ENCODE measurements at regions not wholly inside any gene's neighbourhood (a gene's known extent, or its start where the extent isn't known, plus 50 kb on each side); places are given as distances from the start of the nearest gene placed in this dataset.
"Not testable (repeated sequence)": the region's sequence is repeated elsewhere in the genome, so short reads cannot be mapped to it uniquely, and the experiment has no call there.

- Mint-ChIP-seq H3K4me1 (no peaks in the 10 kb centered on the region), H3K27me3 (ENCODE audit: insufficient read depth) (peaks cover 55% of the 10 kb centered on the region), H3K27ac (no peak overlapping the region), H3K36me3 (ENCODE audit: low read depth) (no peaks in the 10 kb centered on the region), H3K9me3 (peaks cover 40% of the 10 kb centered on the region), H3K4me3 (no peak overlapping the region)
- Histone ChIP-seq H3K36me3 (ENCODE audit: control insufficient read depth, insufficient read depth, low read length) (no peaks in the 10 kb centered on the region), H3K9ac (ENCODE audit: extremely low read depth, low read length, poor library complexity, severe bottlenecking) (no peak overlapping the region), H3K27ac (ENCODE audit: low read depth, low read length) (no peak overlapping the region), H3K27me3 (ENCODE audit: control insufficient read depth, insufficient read depth, low read length, poor library complexity, severe bottlenecking) (peaks cover 22% of the 10 kb centered on the region), H3K4me3 (ENCODE audit: low read length) (no peak overlapping the region), H3K9me3 (ENCODE audit: control insufficient read depth, low read length) (peaks cover 25% of the 10 kb centered on the region), H3K4me1 (ENCODE audit: control insufficient read depth, insufficient read depth, low read length) (no peaks in the 10 kb centered on the region)
- no peak for TF ChIP-seq CTCF (conservative IDR thresholded peaks at IDR 0.05)
- WGBS, 2 experiments (ENCODE audit: insufficient coverage in 1 of 2, insufficient read length in 1 of 2), result 81 to 89% methylated on average over 6 to 7 of the region's 7 CpGs
- no peak for DNase-seq
These were observed 193.1 kb downstream of the FOXD4L6 start for GRCh38 chr9:40935336-40935735.

GRCh38 chr9:40934480-40934879, 194.0 kb downstream of the FOXD4L6 start:
- peaks cover 33% of the 10 kb centered on the region for H3K9me3 ChIP-seq (ENCODE audit: control insufficient read depth, low read length)
- H3K27ac ChIP-seq (ENCODE audit: low read depth, low read length); H3K27ac Mint-ChIP-seq; H3K4me1 ChIP-seq (ENCODE audit: control insufficient read depth, insufficient read depth, low read length); H3K36me3 ChIP-seq (ENCODE audit: control insufficient read depth, insufficient read depth, low read length); H3K4me3 Mint-ChIP-seq; H3K36me3 Mint-ChIP-seq (ENCODE audit: low read depth); H3K4me3 ChIP-seq (ENCODE audit: low read length); DNase-seq; H3K9ac ChIP-seq (ENCODE audit: extremely low read depth, low read length, poor library complexity, severe bottlenecking); H3K4me1 Mint-ChIP-seq: not testable (repeated sequence)
- H3K27me3 ChIP-seq (ENCODE audit: control insufficient read depth, insufficient read depth, low read length, poor library complexity, severe bottlenecking), result peaks cover 22% of the 10 kb centered on the region
- H3K9me3 Mint-ChIP-seq, result peaks cover 49% of the 10 kb centered on the region
- WGBS, 2 experiments (ENCODE audit: insufficient coverage in 1 of 2, insufficient read length in 1 of 2), result 84 to 98% methylated on average over 3 of the region's 3 CpGs
- H3K27me3 Mint-ChIP-seq (ENCODE audit: insufficient read depth), result peaks cover 56% of the 10 kb centered on the region

- H3K4me3 Mint-ChIP-seq; H3K4me1 Mint-ChIP-seq; H3K27ac ChIP-seq (ENCODE audit: low read depth, low read length); H3K36me3 ChIP-seq (ENCODE audit: control insufficient read depth, insufficient read depth, low read length); H3K4me1 ChIP-seq (ENCODE audit: control insufficient read depth, insufficient read depth, low read length); H3K9ac ChIP-seq (ENCODE audit: extremely low read depth, low read length, poor library complexity, severe bottlenecking); DNase-seq; H3K4me3 ChIP-seq (ENCODE audit: low read length); H3K36me3 Mint-ChIP-seq (ENCODE audit: low read depth); H3K27ac Mint-ChIP-seq: not testable (repeated sequence)
- WGBS, 2 experiments (ENCODE audit: insufficient coverage in 1 of 2, insufficient read length in 1 of 2), result 87 to 91% methylated on average over 4 of the region's 4 CpGs
- Histone ChIP-seq H3K27me3 (ENCODE audit: control insufficient read depth, insufficient read depth, low read length, poor library complexity, severe bottlenecking) (peaks cover 44% of the 10 kb centered on the region), H3K9me3 (ENCODE audit: control insufficient read depth, low read length) (peaks cover 65% of the 10 kb centered on the region)
- peaks cover 77% of the 10 kb centered on the region for H3K27me3 Mint-ChIP-seq (ENCODE audit: insufficient read depth)
- H3K9me3 Mint-ChIP-seq, result peaks cover 76% of the 10 kb centered on the region
These were observed 198.1 kb downstream of the FOXD4L6 start for GRCh38 chr9:40930426-40930825.

GRCh38 chr9:40929488-40929845, 199.0 kb downstream of the FOXD4L6 start:
- not testable (repeated sequence) for H3K27ac Mint-ChIP-seq; H3K36me3 ChIP-seq (ENCODE audit: control insufficient read depth, insufficient read depth, low read length); H3K4me3 Mint-ChIP-seq; H3K9ac ChIP-seq (ENCODE audit: extremely low read depth, low read length, poor library complexity, severe bottlenecking); H3K4me1 Mint-ChIP-seq; H3K4me1 ChIP-seq (ENCODE audit: control insufficient read depth, insufficient read depth, low read length); H3K4me3 ChIP-seq (ENCODE audit: low read length); DNase-seq; H3K36me3 Mint-ChIP-seq (ENCODE audit: low read depth); H3K27ac ChIP-seq (ENCODE audit: low read depth, low read length)
- peaks cover 86% of the 10 kb centered on the region for H3K9me3 Mint-ChIP-seq
- Histone ChIP-seq H3K27me3 (ENCODE audit: control insufficient read depth, insufficient read depth, low read length, poor library complexity, severe bottlenecking) (peaks cover 45% of the 10 kb centered on the region), H3K9me3 (ENCODE audit: control insufficient read depth, low read length) (peaks cover 72% of the 10 kb centered on the region)
- WGBS, 2 experiments (ENCODE audit: insufficient coverage in 1 of 2, insufficient read length in 1 of 2), result 70 to 72% methylated on average over 3 to 6 of the region's 6 CpGs
- peaks cover 87% of the 10 kb centered on the region for H3K27me3 Mint-ChIP-seq (ENCODE audit: insufficient read depth)
